K562 (cell line): ENCODE measurements at regions not wholly inside any gene's neighbourhood (a gene's known extent, or its start where the extent isn't known, plus 50 kb on each side); places are given as distances from the start of the nearest gene placed in this dataset.

ENCODE experiments used
- ATF2 ChIP-seq: sonication (generic); formaldehyde crosslinking; IDR thresholded peaks from 2 replicates; pipeline ENCODE4 v1.8.1; 2022; ENCODE audit warnings: missing genetic modification reagents
- BHLHE40 ChIP-seq: IDR thresholded peaks from 2 replicates; pipeline ENCODE4 v1.6.1; 2011; ENCODE audit warnings: low read length, improper control_type of control experiment
- BRCA1 ChIP-seq, 2 experiments: fragments of 450-650 bp in 1 of 2; sonication (generic) in 1 of 2; formaldehyde crosslinking in 1 of 2; IDR thresholded peaks; 2 replicates each; pipeline versions ENCODE4 v1.5.0 to v1.6.1; 2017 to 2020; ENCODE audit warnings: mild to moderate bottlenecking in 1 of 2, missing genetic modification reagents in 1 of 2
- CREB3 ChIP-seq: fragments of 450-650 bp; conservative IDR thresholded peaks from 2 replicates; pipeline ENCODE4 v1.6.1; 2016; ENCODE audit warnings: missing genetic modification characterization, low read depth, mild to moderate bottlenecking, missing compliant biosample characterization, moderate library complexity
- CTCF ChIP-seq, 3 experiments: IDR thresholded peaks in 2 of 3; conservative IDR thresholded peaks in 1 of 3; 2 replicates each; pipeline ENCODE4 v1.5.1; 2011 to 2012; ENCODE audit warnings: low read length in 3 of 3, mild to moderate bottlenecking in 3 of 3, control low read depth in 2 of 3, improper control_type of control experiment in 1 of 3, inconsistent platforms in 1 of 3, low read depth in 1 of 3, mixed read lengths in 1 of 3, moderate library complexity in 1 of 3; ENCODE audit not compliant: insufficient read depth in 2 of 3
- GABPB2 ChIP-seq: fragments of 250-450 bp; sonication (Bioruptor Pico); conservative IDR thresholded peaks from 2 replicates; pipeline ENCODE4 v1.5.1; 2021; ENCODE audit warnings: mild to moderate bottlenecking
- HDAC6 ChIP-seq: IDR thresholded peaks from 2 replicates; pipeline ENCODE4 v1.6.1; 2012; ENCODE audit warnings: low read depth, mild to moderate bottlenecking, control low read depth, inconsistent platforms, low read length, moderate library complexity
- MCM2 ChIP-seq: fragments of 450-650 bp; IDR thresholded peaks from 2 replicates; pipeline ENCODE4 v1.6.1; 2017; ENCODE audit warnings: low read depth, mild to moderate bottlenecking
- POLR2B ChIP-seq: fragments of 450-650 bp; IDR thresholded peaks from 2 replicates; pipeline ENCODE4 v1.6.1; 2018; ENCODE audit warnings: low read depth; ENCODE audit not compliant: partially characterized antibody
- TCF7 ChIP-seq: sonication (generic); IDR thresholded peaks from 2 replicates; pipeline ENCODE4 v1.6.1; 2016; ENCODE audit warnings: antibody characterized with exemption, borderline replicate concordance
- ZFP36 ChIP-seq: fragments of 150-350 bp; IDR thresholded peaks from 2 replicates; pipeline ENCODE4 v1.6.1; 2018; ENCODE audit warnings: low read length, low read depth; ENCODE audit not compliant: partially characterized antibody
- ZNF239 ChIP-seq: fragments of 250-450 bp; sonication (Bioruptor Pico); IDR thresholded peaks from 2 replicates; pipeline ENCODE4 v1.4.0; 2020; ENCODE audit warnings: mild to moderate bottlenecking
- TF ChIP-seq, protein P1 (sequence below), 2 experiments: fragments of 450-650 bp; IDR thresholded peaks; 2 replicates each; pipeline ENCODE4 v1.6.1; 2016; ENCODE audit warnings: mild to moderate bottlenecking in 2 of 2, borderline replicate concordance in 1 of 2, low read depth in 1 of 2, moderate library complexity in 1 of 2

- TF ChIP-seq, protein P1, sequence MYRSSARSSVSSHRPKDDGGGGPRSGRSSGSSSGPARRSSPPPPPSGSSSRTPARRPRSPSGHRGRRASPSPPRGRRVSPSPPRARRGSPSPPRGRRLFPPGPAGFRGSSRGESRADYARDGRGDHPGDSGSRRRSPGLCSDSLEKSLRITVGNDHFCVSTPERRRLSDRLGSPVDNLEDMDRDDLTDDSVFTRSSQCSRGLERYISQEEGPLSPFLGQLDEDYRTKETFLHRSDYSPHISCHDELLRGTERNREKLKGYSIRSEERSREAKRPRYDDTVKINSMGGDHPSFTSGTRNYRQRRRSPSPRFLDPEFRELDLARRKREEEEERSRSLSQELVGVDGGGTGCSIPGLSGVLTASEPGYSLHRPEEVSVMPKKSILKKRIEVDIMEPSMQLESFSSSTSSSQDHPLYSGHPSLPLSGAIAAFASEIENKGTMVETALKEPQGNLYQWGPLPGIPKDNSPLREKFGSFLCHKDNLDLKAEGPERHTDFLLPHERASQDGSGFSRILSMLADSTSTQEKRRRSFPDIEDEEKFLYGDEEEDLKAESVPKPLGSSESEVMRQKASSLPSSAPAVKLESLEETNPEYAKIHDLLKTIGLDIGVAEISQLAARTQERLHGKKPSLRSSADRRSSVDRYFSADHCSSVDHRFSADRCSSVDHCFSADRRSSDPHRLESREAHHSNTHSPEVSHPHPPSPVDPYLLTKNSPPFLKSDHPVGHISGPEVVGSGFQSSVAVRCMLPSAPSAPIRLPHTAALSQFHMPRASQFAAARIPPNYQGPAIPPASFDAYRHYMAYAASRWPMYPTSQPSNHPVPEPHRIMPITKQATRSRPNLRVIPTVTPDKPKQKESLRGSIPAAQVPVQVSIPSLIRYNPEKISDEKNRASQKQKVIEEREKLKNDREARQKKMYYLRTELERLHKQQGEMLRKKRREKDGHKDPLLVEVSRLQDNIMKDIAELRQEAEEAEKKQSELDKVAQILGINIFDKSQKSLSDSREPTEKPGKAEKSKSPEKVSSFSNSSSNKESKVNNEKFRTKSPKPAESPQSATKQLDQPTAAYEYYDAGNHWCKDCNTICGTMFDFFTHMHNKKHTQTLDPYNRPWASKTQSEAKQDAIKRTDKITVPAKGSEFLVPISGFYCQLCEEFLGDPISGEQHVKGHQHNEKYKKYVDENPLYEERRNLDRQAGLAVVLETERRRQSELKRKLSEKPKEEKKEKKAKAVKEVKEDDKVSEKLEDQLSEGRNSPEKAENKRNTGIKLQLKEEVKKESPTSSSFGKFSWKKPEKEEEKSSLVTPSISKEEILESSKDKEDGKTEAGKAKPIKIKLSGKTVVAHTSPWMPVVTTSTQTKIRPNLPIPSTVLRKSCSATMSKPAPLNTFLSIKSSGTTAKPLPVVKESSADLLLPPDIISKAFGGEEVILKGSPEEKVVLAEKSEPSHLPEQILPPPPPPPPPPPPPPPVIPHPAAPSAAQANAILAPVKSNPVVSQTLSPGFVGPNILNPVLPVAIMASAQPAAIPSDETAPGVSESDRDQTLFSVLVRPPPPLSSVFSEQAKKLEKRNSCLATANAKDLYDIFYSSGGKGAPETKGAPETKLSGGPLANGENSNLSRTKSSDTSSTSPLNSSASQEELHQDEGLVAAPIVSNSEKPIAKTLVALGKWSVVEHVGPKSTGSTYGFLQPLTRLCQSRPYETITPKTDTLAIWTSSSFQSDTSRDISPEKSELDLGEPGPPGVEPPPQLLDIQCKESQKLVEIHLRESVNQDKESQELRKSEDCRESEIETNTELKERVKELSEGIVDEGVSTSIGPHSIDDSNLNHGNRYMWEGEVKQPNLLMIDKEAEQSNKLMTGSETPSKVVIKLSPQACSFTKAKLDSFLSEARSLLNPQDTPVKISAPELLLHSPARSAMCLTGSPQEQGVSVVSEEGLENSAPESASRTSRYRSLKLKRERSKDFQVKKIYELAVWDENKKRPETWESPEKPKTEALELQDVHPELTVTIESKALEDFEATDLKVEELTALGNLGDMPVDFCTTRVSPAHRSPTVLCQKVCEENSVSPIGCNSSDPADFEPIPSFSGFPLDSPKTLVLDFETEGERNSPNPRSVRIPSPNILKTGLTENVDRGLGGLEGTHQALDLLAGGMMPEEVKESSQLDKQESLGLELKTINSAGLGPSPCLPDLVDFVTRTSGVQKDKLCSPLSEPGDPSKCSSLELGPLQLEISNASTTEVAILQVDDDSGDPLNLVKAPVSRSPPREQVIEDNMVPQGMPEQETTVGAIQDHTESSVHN (IDR thresholded peaks at IDR 0.05; ENCODE audit: borderline replicate concordance in 1 of 2, low read depth in 1 of 2): no peak
- no peak for TF ChIP-seq BHLHE40
- TF ChIP-seq ZNF239 (CRISPR knock-in tag): no peak
- no peak for TF ChIP-seq MCM2
- no peak for TF ChIP-seq CTCF (IDR thresholded peaks at IDR 0.05 in 2 of 3, conservative IDR thresholded peaks at IDR 0.05 in 1 of 3; ENCODE audit: insufficient read depth in 2 of 3, low read depth in 1 of 3, low read length in 3 of 3)
- no peak for TF ChIP-seq BRCA1 (IDR thresholded peaks at IDR 0.05)
- TF ChIP-seq BRCA1 (CRISPR knock-in tag; IDR thresholded peaks at IDR 0.05): no peak
- TF ChIP-seq ZFP36: no peak
- TF ChIP-seq CREB3 (tag): no peak
- no peak for TF ChIP-seq TCF7
- TF ChIP-seq GABPB2: no peak
- no peak for TF ChIP-seq POLR2B
- TF ChIP-seq HDAC6: no peak
- no peak for TF ChIP-seq ATF2 (CRISPR knock-in tag)
These were observed 155.4 kb downstream of the DLL1 start for GRCh38 chr6:170135461-170135820.
